RPMI7951 (cell line): ENCODE measurements at regions not wholly inside any gene's neighbourhood (a gene's known extent, or its start where the extent isn't known, plus 50 kb on each side); places are given as distances from the start of the nearest gene placed in this dataset.

Experiments
- DNase-seq: peaks from one replicate; pipeline ENCODE4 v3.0.0-alpha.2; 2012; ENCODE audit warnings: low read depth

DNA sequence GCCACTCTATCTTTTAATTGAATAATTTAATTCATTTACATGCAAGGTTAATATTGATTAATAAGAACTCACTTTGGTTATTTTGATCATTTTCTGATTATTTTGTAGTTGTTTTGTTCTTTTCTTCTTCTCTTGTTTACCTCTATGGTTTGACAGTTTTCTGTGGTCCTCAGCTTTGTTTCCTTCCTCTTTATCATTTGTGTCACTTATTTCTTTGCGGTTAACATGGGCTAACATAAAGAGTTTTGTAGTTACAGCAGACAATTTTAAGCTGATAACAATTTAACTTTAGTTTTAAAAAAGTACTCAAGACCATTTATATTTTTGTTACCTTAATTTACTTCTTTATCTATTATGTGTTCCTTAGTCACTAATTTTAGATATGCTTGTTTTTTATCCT is 1032.8 kb upstream of the RAG2 start:
- no peak for DNase-seq

DNA sequence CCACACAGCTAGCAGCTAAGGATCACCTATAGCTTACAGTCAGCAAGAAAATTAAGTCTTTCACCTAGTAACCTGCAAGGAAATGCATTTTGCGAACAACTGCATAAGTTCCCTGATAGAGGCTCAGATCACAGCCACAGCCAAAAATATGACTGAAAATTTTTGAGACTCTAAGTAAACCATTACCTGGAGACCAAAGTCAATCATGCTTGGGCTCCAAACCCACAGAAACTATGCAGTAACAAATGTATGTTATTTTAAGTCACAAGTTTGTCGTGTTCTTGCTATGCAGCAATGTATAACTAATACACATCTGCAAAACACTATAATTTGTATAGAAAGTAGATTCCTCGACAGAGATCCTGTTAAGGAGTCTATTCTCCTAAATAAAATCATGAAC is 1025.7 kb upstream of the RAG2 start:
- DNase-seq = no peak

DNA sequence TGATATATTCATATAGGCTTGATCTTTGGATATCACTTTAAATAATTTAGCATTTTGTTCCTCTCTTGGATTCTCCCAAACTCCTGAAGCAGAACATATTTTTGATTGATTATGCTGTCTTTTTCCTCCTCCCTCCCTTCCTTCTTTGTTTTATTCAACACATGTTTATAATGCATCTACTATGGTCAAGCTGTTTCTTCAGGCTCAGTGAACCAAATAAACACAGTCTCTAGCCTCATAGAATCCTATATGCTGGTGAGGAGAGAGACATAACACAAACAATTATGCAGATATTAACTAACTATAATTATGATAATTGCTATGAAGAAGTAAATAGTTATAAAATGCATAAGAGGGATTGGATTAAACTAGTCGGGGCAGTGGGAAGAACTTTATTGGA is 1023.6 kb upstream of the RAG2 start:
- DNase-seq = no peak

DNA sequence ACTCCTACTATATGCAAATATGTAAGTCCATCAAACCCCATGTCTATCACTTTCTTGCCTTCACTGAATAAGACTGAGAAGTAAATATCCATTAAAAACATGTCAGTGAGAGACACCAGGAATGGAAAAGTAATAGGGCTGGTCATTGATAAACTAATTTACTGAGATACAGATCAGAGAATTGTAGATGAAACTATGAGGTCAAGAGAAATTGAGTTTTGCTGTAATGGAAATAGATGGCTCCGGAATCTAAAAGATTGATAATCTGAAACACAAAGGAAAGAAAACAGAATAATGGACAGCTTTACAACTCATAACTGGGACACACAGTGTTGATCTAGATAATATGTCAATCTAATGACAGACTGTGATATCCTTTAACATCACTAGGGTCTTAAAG is 1018.3 kb upstream of the RAG2 start:
- DNase-seq = no peak

DNA sequence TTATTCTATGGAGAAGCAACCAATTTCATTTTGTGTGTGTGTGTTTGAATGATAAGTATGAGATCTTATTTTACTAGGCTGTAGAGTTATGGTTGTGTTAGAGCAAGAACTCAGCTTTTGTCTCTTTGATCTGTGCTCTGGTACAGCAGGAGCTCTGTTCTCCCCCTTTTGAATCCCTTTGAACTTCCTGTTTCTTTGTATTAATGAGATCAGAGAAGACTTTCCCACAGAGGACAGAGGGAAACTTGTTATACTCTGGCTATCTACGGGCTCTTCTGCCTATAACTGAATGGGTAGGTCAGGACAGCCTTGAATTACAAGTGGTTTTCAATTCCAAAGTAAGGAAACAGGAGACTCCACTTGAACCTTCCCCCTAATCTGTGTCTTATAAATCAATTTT is 1015.0 kb upstream of the RAG2 start:
- no peak for DNase-seq

DNA sequence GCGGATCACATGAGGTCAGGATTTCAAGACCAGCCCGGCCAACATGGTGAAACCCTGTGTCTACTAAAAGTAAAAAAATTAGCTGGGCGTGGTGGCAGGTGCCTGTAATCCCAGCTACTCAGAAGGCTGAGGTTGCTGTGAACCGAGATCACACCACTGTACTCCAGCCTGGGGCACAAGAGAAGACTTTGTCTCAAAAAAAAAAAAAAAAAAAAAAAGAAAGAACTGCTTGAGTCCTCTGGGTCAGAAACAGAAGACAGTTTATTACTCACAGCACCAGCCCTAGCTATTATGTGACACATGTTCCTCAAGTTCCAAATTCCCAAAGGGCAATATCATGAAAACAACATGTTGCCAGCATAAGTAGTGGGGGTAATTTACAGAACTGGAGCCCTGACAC is 1014.1 kb upstream of the RAG2 start:
- DNase-seq = peak; percentile 2

DNA sequence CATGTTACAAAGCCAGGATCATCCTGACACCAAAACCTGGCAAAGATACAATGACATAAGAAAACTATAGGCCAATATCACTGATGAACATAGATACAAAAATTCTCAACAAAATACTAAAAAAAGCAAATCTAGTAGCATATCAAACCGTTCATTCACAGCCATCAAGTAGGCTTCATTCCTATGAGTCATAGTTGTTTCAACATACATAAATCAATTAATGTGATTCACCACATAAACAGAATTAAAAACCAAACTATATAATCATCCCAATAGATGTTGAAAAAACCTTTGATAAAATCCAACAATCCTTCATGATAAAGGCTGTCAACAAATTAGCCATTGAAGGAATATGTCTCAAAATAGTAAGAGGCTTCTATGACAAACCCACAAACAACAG is 1007.2 kb upstream of the RAG2 start:
- no peak for DNase-seq

DNA sequence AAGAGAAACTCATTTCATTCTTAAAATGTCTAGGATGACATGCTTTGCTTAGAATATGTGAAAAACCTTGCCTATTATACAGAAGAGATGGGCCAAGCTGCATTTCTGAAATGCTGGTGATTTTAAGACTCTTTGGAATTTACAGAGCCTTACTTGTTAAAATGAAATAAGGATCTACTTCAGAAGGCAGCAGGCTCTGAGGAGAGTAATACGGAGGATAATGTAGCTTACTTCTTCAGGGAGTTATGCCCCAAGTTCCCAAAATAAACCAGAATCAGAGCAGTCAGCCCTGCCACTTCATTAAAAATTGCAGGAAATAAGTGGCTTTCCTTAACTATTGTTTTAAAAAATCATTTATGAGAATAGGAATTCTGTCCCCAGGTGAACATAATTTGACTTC is 1000.3 kb upstream of the RAG2 start:
- DNase-seq = no peak

DNA sequence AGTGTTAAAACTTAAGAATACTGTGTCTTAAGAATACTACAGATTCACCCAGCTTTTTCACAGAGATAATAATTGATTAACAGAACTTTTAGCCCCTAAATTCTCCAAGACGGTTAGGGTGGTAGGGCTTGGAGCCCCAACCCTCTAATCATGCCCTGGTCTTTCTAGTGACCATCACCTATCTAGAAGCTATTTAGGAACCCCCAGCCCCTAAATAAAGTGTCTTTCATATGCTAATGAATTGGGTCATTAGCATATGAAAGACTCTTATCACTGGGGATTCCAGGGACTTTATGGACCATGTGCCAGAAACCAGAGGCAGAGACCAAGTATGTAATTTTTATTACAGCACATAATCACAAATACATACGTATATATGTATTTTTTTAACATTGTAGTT is 999.7 kb upstream of the RAG2 start:
- no peak for DNase-seq

DNA sequence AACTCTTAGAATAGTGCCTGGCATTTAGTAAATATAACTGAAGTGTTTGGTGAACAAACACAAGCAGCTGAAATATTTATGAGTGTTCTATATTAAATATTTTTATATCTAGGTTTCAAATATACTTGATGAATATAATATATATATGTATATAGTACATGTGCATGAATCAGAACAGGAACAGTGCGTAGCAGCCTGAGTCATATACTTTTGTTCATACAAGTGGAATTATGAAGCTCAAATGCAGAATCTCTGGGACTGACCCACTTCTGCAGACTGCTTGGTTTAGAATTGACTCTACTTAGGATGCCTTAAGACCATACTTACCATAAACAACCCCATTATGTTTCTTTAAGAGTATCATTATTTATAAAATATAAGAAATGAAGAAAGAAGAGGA is 997.8 kb upstream of the RAG2 start:
- no peak for DNase-seq

DNA sequence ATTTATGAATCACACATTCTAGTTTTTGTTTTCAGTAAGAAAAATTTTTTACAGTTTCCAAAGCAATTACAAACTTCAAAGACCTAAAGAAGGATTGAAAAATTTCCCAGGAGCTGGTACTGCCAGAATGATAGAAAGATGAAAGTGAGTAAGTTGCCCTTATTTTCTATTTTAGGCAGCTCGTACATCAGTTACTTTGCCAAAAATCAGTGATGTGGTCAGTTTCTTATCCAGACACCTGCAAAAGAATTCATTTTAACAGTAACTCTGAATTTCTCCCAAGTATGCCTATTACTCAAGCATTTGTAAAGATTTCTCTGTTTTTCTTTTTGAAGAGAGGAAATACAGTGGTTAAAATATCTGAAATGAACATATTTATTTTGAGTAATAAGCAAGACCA is 976.3 kb upstream of the RAG2 start:
- DNase-seq = no peak

DNA sequence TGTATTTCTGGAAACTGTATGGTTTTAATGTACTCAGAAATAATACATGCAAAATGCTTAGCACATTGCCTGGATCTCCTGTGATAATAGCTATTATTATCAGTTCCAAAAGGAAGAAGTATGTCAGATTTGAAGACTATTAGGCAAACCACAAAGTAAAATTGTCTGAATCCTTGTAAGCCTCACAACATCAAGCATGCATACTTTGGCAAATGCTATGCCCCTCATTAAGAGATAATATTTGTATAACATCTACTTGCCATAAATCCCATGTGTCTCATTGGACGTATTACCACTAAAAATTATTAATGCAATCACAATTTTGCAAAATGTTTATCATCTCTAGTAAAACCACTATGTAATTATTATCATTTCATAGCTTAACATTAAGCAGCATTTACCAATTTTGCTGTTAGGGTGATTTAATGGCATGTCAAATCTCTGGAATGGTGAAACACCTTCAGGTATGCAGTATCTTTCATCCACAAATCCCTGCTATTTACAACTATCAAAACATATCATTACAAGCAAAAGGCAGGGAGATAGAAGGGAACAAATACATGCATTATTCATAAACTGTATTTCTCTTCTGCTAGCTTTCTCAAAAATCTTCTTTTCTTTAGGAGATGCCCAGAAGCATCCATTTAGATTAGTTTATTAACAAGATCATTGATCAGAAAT is 974.6 kb upstream of the RAG2 start:
- DNase-seq = no peak

DNA sequence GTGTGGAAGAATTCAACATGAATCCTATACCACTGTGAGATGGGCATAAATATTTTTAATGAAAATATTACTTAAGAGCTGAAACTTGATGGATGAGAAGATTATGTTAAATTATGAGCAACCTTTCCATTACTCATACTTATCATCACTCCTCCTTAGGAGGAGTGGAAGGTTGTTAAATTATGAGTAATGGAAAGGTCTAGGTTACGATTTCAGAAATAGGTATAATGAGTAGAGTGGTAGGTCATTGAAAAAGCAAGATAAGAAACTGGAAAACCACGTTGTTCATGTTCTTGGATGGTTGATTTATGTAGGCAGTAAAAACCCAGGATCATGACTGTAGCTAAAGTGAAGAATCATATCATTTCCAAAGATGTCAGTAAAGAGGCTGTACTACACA is 973.2 kb upstream of the RAG2 start:
- DNase-seq = no peak

DNA sequence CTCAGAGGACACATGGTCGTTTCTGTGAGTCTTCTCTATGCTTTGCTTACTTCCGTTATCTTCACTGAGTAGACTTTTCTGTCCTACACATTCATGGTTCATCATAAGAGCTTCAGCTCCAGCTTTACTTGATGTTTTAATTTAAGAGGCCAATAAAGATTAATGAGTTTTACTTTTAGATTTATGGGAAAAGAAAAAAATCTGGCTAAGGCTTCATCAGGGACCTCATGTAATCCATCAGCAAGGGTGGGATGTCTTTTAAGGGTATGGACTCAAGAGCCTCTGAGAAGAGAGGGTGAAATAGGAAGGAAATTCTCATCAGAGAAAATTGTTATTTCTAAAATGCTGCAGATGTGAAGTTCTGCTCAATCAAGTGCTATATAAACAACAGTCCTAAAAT is 963.0 kb upstream of the RAG2 start:
- no peak for DNase-seq

DNA sequence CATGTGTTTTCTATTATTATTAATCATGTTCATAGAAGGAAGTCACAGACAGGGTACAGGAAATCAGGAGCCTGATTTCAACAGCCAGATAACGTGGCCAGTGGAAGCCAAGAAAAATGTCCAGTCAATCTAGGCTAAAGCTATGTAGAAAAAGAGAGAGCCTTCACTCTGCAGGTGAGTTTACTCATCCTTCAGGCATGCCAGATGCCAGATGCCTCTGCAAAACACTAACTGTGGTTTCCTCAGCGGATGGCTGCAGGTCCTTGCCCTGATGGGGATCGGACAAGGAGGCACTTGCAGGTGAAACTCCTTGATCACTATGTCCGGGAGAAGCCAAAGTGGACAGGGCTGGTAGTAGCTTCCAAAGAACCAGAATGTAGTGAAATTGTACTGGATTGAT is 962.3 kb upstream of the RAG2 start:
- no peak for DNase-seq

DNA sequence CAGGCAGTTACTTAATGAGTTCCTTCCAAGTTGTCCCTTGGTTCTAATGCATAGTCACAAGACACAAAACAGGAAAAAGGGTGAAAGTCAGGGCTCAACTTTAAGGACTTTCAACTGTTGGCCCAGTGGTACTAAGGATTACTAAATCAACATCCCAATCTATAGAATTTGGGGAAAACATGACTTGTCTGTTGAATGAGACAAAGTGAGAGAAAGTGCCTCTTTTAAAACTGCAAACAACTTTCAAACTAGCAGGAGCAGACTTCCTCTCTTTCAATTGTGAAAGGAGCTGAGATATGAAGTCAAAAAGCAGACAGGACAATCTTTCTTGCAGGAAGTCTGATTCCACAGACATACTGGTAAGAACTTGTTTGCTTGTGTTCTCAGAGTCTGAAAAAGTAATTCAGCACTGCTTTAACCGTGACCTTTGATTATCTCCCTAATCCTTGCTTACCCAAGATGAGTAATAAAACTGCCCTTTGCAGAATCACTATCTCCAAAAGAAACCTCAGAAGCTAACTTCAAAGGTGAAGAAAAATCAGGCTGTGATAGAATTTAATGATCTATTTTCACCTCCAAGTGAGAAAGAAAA is 960.7 kb upstream of the RAG2 start:
- DNase-seq = no peak

DNA sequence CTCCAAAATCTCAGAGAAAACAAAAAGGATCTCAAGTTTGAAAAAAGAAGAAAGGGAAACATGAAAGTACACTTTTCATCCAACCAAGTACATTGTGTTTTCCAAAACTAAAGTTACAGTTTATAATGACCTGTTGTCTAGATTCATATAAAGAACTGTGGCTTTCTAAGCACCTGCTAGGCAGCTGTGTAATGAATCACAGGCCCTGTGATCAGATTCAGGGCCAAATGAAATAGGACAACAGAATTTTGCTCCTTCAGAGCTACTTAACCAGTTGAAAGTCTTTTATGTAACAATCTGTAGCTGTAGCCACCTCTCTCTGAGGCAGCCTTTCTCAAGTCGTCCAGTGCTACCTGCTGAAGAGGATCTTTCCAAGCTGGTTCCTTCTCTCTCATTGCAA is 960.0 kb upstream of the RAG2 start:
- no peak for DNase-seq

DNA sequence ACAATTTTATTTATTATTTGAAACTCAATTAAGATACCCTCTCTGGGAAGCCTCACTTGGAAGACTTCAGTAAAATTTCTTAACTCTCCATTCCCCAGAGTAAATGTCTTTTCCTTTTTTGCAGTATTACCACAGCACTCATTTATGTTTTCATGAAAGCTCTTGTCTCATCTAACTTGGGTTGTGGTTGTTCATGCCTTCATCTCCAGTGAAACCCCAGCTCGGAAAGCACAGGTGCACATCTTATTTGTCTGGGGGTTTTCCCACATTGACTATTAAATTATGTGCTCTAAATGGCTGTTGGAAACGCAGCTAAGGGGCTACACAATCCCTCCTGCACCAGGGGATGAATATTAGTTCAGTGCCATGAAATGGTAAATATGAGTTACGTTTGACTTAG is 954.2 kb upstream of the RAG2 start:
- no peak for DNase-seq

DNA sequence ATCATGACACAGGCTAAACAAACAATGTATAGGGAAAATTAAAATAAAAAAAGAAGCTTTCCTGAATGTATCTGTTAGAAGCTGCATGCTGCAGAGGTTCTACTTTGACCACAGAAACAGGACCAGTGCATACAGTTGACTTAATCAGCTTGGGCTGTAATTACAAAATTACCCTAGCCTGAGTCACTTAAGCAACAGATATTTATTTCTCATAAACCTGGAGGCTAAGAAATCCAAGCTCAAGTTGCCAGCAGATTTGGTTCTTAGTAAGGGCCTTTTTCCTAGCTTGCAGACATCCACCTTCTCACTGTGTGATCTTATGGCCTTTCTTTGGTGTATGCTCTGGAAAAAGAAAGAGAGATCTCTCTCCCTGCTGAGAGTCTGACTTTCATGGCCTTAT is 946.5 kb upstream of the RAG2 start:
- no peak for DNase-seq

DNA sequence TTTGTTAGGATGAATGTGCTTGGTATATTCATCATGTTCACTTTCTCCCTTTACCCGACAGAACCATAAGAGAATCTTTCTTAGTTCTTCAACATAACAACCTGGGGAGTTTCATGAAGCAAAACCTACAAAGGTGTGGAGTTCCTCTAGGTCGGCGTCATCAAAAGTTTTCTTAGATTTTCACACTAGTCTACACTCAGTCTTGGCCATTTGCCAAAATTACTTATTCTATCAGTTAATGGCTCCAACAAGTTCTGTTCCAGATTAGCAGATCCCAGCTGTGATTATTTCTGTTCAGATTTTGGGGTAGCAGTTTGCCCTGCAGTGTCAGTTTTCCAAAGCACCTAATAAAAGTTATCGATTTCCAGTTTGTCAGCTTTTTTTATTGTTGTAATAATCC is 935.8 kb upstream of the RAG2 start:
- no peak for DNase-seq

DNA sequence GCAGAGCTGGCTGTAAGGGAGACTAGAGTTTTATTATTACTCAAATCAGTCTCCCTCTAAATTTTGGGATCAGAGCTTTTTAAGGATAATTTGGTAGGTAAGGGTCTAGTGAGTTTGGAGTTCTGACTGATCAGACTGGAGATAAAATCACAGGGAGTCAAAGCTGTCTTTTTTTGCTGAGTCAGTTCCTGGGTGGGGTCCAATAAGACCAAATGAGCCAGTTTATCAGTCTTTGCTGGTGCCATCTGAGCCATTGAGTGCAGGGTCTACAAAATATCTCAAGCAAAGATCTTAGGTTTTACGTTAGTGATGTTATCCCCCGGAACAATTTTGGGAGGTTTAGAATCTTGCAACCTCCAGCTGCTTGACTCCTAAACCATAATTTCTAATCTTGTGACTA is 935.1 kb upstream of the RAG2 start:
- no peak for DNase-seq

DNA sequence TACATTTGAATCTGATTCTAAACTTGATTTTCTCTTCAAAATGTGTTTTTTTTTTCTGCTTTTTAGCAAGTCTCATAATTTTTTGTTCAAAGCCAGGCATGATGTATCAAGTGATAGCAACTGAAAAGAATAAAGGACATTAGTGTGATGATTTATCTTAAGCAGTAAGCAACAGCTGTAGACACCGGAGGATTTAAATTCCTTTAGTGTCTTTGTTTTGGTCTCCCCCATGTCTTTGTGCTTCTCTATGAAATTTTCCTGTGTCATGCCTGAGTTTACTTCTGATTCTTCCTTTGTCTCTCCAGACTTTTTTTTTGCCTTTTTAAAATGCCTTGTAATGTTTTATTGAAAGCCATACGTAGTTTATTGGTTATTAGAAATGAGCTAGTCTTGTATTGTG is 934.2 kb upstream of the RAG2 start:
- no peak for DNase-seq

DNA sequence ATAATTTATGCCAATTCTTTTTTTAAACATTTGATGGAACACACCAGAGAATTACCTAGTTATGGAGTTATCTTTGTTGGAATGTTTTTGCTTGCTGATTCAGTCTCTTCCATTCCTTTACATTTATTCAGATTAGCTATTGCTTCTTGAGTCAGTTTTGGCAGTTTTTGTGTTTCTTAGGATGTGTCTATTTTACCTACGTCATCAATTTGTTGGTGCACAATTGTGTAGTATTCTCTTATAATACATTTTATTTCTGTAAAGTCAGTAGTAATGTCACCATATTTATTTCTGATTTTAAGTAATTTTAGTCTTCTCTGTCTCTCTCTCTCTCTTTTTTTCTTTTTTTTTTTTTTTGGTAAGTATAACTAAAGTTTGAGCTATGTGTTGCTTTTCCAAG is 929.5 kb upstream of the RAG2 start:
- DNase-seq = no peak

DNA sequence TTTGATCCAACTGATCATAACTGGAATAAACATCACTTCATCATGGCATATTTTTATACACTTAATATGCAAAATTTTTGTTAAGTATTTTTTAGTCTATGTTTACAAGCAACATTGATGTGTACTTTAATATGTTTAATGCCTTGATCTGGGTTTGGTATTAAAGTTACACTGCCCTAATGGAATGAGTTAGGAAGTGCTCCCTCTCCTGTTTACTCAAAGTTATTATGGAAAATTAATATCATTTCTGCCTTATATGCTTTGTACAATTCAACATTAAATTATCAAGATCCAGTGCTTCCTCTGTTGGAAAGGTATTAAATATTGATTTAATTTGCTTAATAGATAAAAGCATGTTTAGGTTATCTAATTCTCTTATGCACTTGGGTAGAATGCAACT is 927.3 kb upstream of the RAG2 start:
- DNase-seq = no peak
